ENCODE measurements at regions not wholly inside any gene's neighbourhood (a gene's known extent, or its start where the extent isn't known, plus 50 kb on each side); places are given as distances from the start of the nearest gene placed in this dataset.

- no peak for DNase-seq (ENCODE audit: low spot score)
Measured at GRCh38 chr5:133686566-133686965, 74.2 kb upstream of the FSTL4 start.

- no peak for DNase-seq (ENCODE audit: low spot score)
Measured at GRCh38 chr5:133685402-133686018, 73.2 kb upstream of the FSTL4 start.

GRCh38 chr5:133683646-133684596 lies 71.6 kb upstream of the FSTL4 start:
- DNase-seq (ENCODE audit: low spot score), result no peak

GRCh38 chr5:133682451-133682850 lies 70.1 kb upstream of the FSTL4 start:
- DNase-seq (ENCODE audit: low spot score), result no peak

GRCh38 chr5:133681896-133682295 lies 69.6 kb upstream of the FSTL4 start:
- no peak for DNase-seq (ENCODE audit: low spot score)

- no peak for DNase-seq (ENCODE audit: low spot score)
Measured at GRCh38 chr5:133680830-133681565, 68.7 kb upstream of the FSTL4 start.

- no peak for DNase-seq (ENCODE audit: low spot score)
Measured at GRCh38 chr5:133679534-133679933, 67.2 kb upstream of the FSTL4 start.

- DNase-seq (ENCODE audit: low spot score), result no peak
Measured at GRCh38 chr5:133675376-133676154, 63.2 kb upstream of the FSTL4 start.

- DNase-seq (ENCODE audit: low spot score), result no peak
Measured at GRCh38 chr5:133670336-133670735, 58.0 kb upstream of the FSTL4 start.

- DNase-seq (ENCODE audit: low spot score), result no peak
Measured at GRCh38 chr5:133669472-133669871, 57.1 kb upstream of the FSTL4 start.

- DNase-seq (ENCODE audit: low spot score), result no peak
Measured at GRCh38 chr5:133668458-133668857, 56.1 kb upstream of the FSTL4 start.

- DNase-seq (ENCODE audit: low spot score), result no peak
Measured at GRCh38 chr5:133667217-133667616, 54.9 kb upstream of the FSTL4 start.

- no peak for DNase-seq (ENCODE audit: low spot score)
Measured at GRCh38 chr5:133665571-133665970, 53.2 kb upstream of the FSTL4 start.

GRCh38 chr5:133664422-133664821 lies 52.1 kb upstream of the FSTL4 start:
- no peak for DNase-seq (ENCODE audit: low spot score)

GRCh38 chr5:133663397-133664054 lies 51.2 kb upstream of the FSTL4 start:
- no peak for DNase-seq (ENCODE audit: low spot score)

- no peak for DNase-seq (ENCODE audit: low spot score)
Measured at GRCh38 chr5:133662578-133662977, 50.2 kb upstream of the FSTL4 start.

Measured in hematopoietic multipotent progenitor cell treated with erythropoietin and hydrocortisone succinate and interleukin-3 and kit ligand, for 17 days (in vitro differentiated cells).